Gastrocnemius medialis (tissue), 4 donors: ENCODE measurements at regions not wholly inside any gene's neighbourhood (a gene's known extent, or its start where the extent isn't known, plus 50 kb on each side); places are given as distances from the start of the nearest gene placed in this dataset.

Experiments
- ATAC-seq, 2 donors: fragments of 150-250 bp; one replicate each; pipeline ENCODE4 v1.9.1; 2016
- DNase-seq, 2 donors: peaks; one replicate each; pipeline ENCODE4 v3.0.0-alpha.2; 2019
- H3K27ac ChIP-seq, 4 donors: fragments of 200-600 bp; sonication (generic); 1 replicate in 1 of 4; 2 replicates in 3 of 4; pipeline ENCODE4 v1.5.1; 2016 to 2018; ENCODE audit warnings: mild to moderate bottlenecking in 2 of 4, moderate library complexity in 1 of 4
- H3K27me3 ChIP-seq, 3 donors: fragments of 200-600 bp; sonication (generic) in 2 of 3; 1 replicate in 1 of 3; 2 replicates in 2 of 3; pipeline versions ENCODE4 v1.5.1 to v1.6.0; 2016 to 2019; ENCODE audit warnings: mild to moderate bottlenecking in 1 of 3, moderate library complexity in 1 of 3
- H3K36me3 ChIP-seq, 2 donors: fragments of 200-600 bp; sonication (generic) in 1 of 2; one replicate each; pipeline ENCODE4 v1.5.1; 2017 to 2018
- H3K4me1 ChIP-seq, 2 donors: fragments of 200-600 bp; sonication (generic) in 1 of 2; one replicate each; pipeline ENCODE4 v1.5.1; 2016 to 2017; ENCODE audit warnings: mild to moderate bottlenecking in 2 of 2
- H3K4me3 ChIP-seq, 4 donors: fragments of 200-600 bp; sonication (generic) in 3 of 4; 1 replicate in 1 of 4; 2 replicates in 3 of 4; pipeline ENCODE4 v1.5.1; 2016 to 2019; ENCODE audit warnings: mild to moderate bottlenecking in 2 of 4
- H3K9me3 ChIP-seq, 3 donors: fragments of 200-600 bp; sonication (generic) in 2 of 3; 1 replicate in 1 of 3; 2 replicates in 2 of 3; pipeline ENCODE4 v1.5.1; 2016 to 2019
- POLR2A ChIP-seq, 2 donors: fragments of 450-650 bp; IDR thresholded peaks; one replicate each; pipeline ENCODE4 v1.6.1; 2017; ENCODE audit warnings: antibody characterized with exemption in 2 of 2, mild to moderate bottlenecking in 2 of 2, moderate library complexity in 2 of 2
- in situ Hi-C, 4 donors: fragments of 200-750 bp; cut with MboI; loops; one replicate each; pipeline versions ENCODE4 v1.15.0 to v1.8.0; 2017; ENCODE audit warnings: low sequenced_read_pairs in 4 of 4
- intact Hi-C: fragments of 100-400 bp; cut with DNase I; formaldehyde crosslinking; loops from one replicate; pipeline ENCODE4 v1.15.1; 2023; ENCODE audit warnings: low total_unique reads
- TF ChIP-seq, protein P1 (sequence below), 5 experiments: fragments of 450-650 bp in 3 of 5; fragments of 200-600 bp in 2 of 5; sonication (generic) in 2 of 5; IDR thresholded peaks in 4 of 5; conservative IDR thresholded peaks in 1 of 5; 1 replicate in 4 of 5; 2 replicates in 1 of 5; pipeline ENCODE4 v1.5.1; 2016 to 2019; ENCODE audit warnings: antibody characterized with exemption in 5 of 5, mild to moderate bottlenecking in 3 of 5, moderate library complexity in 3 of 5

DNA sequence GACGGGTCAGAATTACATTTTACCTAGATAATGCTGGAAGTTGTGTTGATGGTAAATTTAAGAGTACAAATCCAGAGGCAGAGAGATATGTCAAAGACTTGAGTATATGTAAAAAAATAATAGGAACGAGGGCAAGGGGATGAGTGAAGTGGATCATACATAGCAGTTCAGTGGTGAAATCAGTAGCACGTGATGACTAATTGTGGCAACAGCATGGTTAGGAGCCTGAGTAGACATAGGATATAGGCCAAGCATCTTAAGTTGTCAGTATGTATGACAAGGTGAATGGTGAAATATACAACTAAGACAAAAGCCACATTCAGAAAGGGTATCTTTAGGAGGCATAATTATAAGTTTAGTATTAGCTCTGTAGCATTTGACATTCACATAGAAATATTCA, 826.5 kb upstream of the PIK3C3 start:
- no peaks in the 10 kb centered on the region for H3K27me3 ChIP-seq
- H3K4me1 ChIP-seq, result no peaks in the 10 kb centered on the region
- ATAC-seq (no peak), DNase-seq (no peak)
- no peaks in the 10 kb centered on the region for H3K9me3 ChIP-seq
- no peak overlapping the region for H3K27ac ChIP-seq
- no peak overlapping the region for H3K4me3 ChIP-seq
- intact Hi-C loops, result no loop called here
- no peaks in the 10 kb centered on the region for H3K36me3 ChIP-seq
- in situ Hi-C loops, result no loop called here
- TF ChIP-seq, protein P1, sequence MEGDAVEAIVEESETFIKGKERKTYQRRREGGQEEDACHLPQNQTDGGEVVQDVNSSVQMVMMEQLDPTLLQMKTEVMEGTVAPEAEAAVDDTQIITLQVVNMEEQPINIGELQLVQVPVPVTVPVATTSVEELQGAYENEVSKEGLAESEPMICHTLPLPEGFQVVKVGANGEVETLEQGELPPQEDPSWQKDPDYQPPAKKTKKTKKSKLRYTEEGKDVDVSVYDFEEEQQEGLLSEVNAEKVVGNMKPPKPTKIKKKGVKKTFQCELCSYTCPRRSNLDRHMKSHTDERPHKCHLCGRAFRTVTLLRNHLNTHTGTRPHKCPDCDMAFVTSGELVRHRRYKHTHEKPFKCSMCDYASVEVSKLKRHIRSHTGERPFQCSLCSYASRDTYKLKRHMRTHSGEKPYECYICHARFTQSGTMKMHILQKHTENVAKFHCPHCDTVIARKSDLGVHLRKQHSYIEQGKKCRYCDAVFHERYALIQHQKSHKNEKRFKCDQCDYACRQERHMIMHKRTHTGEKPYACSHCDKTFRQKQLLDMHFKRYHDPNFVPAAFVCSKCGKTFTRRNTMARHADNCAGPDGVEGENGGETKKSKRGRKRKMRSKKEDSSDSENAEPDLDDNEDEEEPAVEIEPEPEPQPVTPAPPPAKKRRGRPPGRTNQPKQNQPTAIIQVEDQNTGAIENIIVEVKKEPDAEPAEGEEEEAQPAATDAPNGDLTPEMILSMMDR (IDR thresholded peaks at IDR 0.05 in 4 of 5, conservative IDR thresholded peaks at IDR 0.05 in 1 of 5), result no peak
- no peak for TF ChIP-seq POLR2A (IDR thresholded peaks at IDR 0.05)

DNA sequence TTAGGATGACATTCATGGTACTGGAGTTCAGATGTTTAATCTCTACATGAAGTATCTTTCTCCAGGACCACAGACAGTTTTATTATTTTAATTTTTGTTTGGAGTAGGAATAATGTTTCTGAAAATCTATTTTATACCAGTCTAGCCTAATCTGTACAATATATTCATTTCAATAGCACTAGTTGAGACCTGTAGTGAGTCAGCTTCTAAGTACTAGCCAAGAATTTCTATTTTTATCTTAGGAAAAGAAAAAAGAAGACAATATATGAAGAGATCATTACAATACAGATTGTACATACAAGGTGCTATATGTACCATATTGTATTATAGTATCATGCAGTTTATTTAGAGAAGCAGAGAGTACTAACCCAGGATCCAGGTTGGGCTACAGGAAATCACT, 826.9 kb upstream of the PIK3C3 start:
- intact Hi-C loops, result no loop called here
- in situ Hi-C loops, result no loop called here
- Histone ChIP-seq H3K4me1 (no peaks in the 10 kb centered on the region), H3K4me3 (no peak overlapping the region), H3K27me3 (no peaks in the 10 kb centered on the region), H3K27ac (no peak overlapping the region), H3K36me3 (no peaks in the 10 kb centered on the region), H3K9me3 (no peaks in the 10 kb centered on the region)
- no peak for DNase-seq
- TF ChIP-seq, protein P1 (IDR thresholded peaks at IDR 0.05 in 4 of 5, conservative IDR thresholded peaks at IDR 0.05 in 1 of 5), result no peak
- ATAC-seq, result no peak

DNA sequence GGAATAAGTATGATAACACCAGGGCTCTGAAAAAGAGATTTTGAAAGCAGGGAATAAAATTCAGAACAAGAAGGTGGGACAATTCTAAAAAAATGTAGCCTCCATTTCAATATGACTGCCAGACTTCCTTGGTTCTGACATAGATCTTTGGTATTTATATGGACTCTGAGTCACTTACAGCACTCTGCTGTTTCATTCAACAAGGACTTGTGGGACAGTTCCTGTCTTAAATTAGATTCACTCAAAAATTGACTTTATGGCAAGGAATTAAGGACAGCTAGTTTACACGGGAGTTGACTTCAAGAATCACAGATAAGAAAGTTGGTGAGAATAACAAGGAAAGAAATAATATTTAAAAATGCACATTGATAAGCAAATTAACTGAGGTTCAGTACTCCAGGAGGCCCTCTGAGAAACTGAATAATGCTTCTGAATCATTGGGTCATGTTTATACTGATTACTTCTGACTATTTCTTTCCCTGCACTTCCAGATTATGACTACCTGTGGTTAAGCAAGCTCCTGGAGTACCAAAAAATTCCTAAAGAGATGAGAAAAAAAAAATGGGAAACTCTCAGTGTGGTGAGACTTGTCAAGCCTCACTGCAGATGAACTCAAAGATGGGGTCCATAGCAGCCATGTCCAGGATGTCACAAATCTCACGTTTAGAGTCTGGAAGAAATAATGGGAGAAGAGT, 828.3 kb upstream of the PIK3C3 start:
- DNase-seq, result no peak
- H3K27ac ChIP-seq, result no peak overlapping the region
- H3K4me1 ChIP-seq, result no peaks in the 10 kb centered on the region
- H3K9me3 ChIP-seq, result no peaks in the 10 kb centered on the region
- H3K36me3 ChIP-seq, result no peaks in the 10 kb centered on the region
- no peak overlapping the region for H3K4me3 ChIP-seq
- H3K27me3 ChIP-seq, result no peaks in the 10 kb centered on the region
- intact Hi-C loops, result no loop called here
- in situ Hi-C loops, result no loop called here
- no peak for ATAC-seq
- TF ChIP-seq, protein P1 (IDR thresholded peaks at IDR 0.05 in 4 of 5, conservative IDR thresholded peaks at IDR 0.05 in 1 of 5), result no peak
- TF ChIP-seq POLR2A (IDR thresholded peaks at IDR 0.05), result no peak

DNA sequence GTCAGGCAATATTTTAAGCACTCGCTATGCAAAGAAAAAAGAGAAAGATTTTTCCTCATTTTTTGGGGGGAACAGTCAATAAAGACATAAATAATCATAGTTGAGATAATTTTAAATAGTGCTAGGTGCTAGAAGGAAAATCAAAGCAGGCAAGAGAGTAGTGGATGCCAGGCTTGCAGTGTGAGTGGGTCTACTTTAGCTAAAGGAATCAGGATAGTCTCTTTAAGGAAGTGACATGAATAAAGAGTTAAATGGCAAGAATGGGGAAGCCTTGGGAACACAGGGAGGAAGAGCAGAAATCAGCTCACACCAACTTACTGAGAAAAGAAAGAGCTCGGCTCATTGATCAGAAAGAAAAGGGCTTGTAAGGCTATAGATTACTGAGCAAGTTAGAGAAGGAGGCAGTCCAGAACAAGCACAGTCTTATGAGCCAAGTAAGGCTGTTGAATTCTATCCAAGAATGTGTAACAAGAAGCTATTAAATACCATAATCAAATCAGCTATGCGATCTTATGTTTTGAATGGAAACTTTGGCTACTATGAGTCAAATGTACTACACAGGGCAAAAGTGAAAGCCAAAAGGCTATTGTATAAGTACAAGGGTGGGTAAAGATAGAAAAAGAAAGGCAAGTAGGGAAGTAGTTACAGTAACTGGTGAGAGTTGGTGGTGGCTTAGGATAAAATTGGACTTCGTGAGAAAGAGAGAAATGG, 833.8 kb upstream of the PIK3C3 start:
- Histone ChIP-seq H3K27ac (no peak overlapping the region), H3K27me3 (no peaks in the 10 kb centered on the region), H3K9me3 (no peaks in the 10 kb centered on the region), H3K4me1 (no peaks in the 10 kb centered on the region), H3K36me3 (no peaks in the 10 kb centered on the region), H3K4me3 (no peak overlapping the region)
- intact Hi-C loops, result no loop called here
- DNase-seq, result no peak
- in situ Hi-C loops, result no loop called here
- ATAC-seq, result no peak
- no peak for TF ChIP-seq POLR2A (IDR thresholded peaks at IDR 0.05)
- TF ChIP-seq, protein P1 (IDR thresholded peaks at IDR 0.05 in 4 of 5, conservative IDR thresholded peaks at IDR 0.05 in 1 of 5), result no peak
